A549 (cell line): ENCODE measurements at regions not wholly inside any gene's neighbourhood (a gene's known extent, or its start where the extent isn't known, plus 50 kb on each side); places are given as distances from the start of the nearest gene placed in this dataset.

ENCODE experiments used
- FOSL2 ChIP-seq, 2 experiments: fragments of 450-650 bp in 1 of 2; fragments of >200 bp in 1 of 2; sonication (Bioruptor Twin) in 1 of 2; formaldehyde crosslinking; IDR thresholded peaks; 2 replicates each; pipeline versions ENCODE4 v1.5.0 to v1.6.1; 2016 to 2020; ENCODE audit warnings: mild to moderate bottlenecking in 1 of 2, moderate library complexity in 1 of 2
- HMGXB4 ChIP-seq: fragments of 250-450 bp; sonication (Bioruptor Pico); IDR thresholded peaks from 2 replicates; pipeline ENCODE4 v1.5.0; 2021; ENCODE audit warnings: mild to moderate bottlenecking, moderate library complexity, borderline replicate concordance
- TF ChIP-seq, protein P1 (sequence below): fragments of >200 bp; sonication (Bioruptor Twin); formaldehyde crosslinking; IDR thresholded peaks from 3 replicates; pipeline ENCODE4 v1.5.1; 2016

- TF ChIP-seq, protein P1, sequence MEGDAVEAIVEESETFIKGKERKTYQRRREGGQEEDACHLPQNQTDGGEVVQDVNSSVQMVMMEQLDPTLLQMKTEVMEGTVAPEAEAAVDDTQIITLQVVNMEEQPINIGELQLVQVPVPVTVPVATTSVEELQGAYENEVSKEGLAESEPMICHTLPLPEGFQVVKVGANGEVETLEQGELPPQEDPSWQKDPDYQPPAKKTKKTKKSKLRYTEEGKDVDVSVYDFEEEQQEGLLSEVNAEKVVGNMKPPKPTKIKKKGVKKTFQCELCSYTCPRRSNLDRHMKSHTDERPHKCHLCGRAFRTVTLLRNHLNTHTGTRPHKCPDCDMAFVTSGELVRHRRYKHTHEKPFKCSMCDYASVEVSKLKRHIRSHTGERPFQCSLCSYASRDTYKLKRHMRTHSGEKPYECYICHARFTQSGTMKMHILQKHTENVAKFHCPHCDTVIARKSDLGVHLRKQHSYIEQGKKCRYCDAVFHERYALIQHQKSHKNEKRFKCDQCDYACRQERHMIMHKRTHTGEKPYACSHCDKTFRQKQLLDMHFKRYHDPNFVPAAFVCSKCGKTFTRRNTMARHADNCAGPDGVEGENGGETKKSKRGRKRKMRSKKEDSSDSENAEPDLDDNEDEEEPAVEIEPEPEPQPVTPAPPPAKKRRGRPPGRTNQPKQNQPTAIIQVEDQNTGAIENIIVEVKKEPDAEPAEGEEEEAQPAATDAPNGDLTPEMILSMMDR = no peak
- no peak for TF ChIP-seq FOSL2 (IDR thresholded peaks at IDR 0.05)
- TF ChIP-seq FOSL2 (CRISPR knock-in tag; IDR thresholded peaks at IDR 0.05) = no peak
- no peak for TF ChIP-seq HMGXB4 (CRISPR knock-in tag)
These were observed 131.7 kb upstream of the VLDLR start for GRCh38 chr9:2489838-2490314.
